Myocyte (in vitro differentiated cells): ENCODE measurements at regions not wholly inside any gene's neighbourhood (a gene's known extent, or its start where the extent isn't known, plus 50 kb on each side); places are given as distances from the start of the nearest gene placed in this dataset.

ENCODE experiments used
- DNase-seq: peaks from one replicate; pipeline ENCODE4 v3.0.0-alpha.2; 2012; ENCODE audit warnings: low read depth

- DNase-seq = no peak
Observed at GRCh38 chr14:87816416-87816815, 176.6 kb downstream of the GALC start.

GRCh38 chr14:87815121-87815520, 177.9 kb downstream of the GALC start:
- DNase-seq = no peak

GRCh38 chr14:87813686-87814085, 179.3 kb downstream of the GALC start:
- no peak for DNase-seq

GRCh38 chr14:87813211-87813610, 179.8 kb downstream of the GALC start:
- DNase-seq = no peak

GRCh38 chr14:87811246-87811645, 181.7 kb downstream of the GALC start:
- no peak for DNase-seq

- DNase-seq = no peak
Observed at GRCh38 chr14:87810711-87811110, 182.3 kb downstream of the GALC start.

GRCh38 chr14:87809261-87809660, 183.7 kb downstream of the GALC start:
- no peak for DNase-seq

- DNase-seq = no peak
Observed at GRCh38 chr14:87805315-87805723, 187.7 kb downstream of the GALC start.

- no peak for DNase-seq
Observed at GRCh38 chr14:87800216-87800615, 192.8 kb downstream of the GALC start.

- DNase-seq = no peak
Observed at GRCh38 chr14:87799400-87799799, 193.6 kb downstream of the GALC start.

- DNase-seq = no peak
Observed at GRCh38 chr14:87797001-87797400, 196.0 kb downstream of the GALC start.

- no peak for DNase-seq
Observed at GRCh38 chr14:87794561-87794960, 198.4 kb downstream of the GALC start.

GRCh38 chr14:87785897-87786296, 207.1 kb downstream of the GALC start:
- no peak for DNase-seq

GRCh38 chr14:87784386-87784785, 208.6 kb downstream of the GALC start:
- DNase-seq = no peak

- no peak for DNase-seq
Observed at GRCh38 chr14:87783071-87783470, 209.9 kb downstream of the GALC start.

- DNase-seq = no peak
Observed at GRCh38 chr14:87772854-87773253, 220.1 kb downstream of the GALC start.

GRCh38 chr14:87767567-87767901, 225.4 kb downstream of the GALC start:
- no peak for DNase-seq

- no peak for DNase-seq
Observed at GRCh38 chr14:87758876-87759275, 234.1 kb downstream of the GALC start.

GRCh38 chr14:87756661-87757060, 236.3 kb downstream of the GALC start:
- no peak for DNase-seq

GRCh38 chr14:87754520-87755223, 238.3 kb downstream of the GALC start:
- DNase-seq = no peak

- no peak for DNase-seq
Observed at GRCh38 chr14:87748558-87748957, 244.4 kb downstream of the GALC start.

- peak; percentile 1 for DNase-seq
Observed at GRCh38 chr14:87745507-87746118, 247.4 kb downstream of the GALC start.
